ENCODE measurements at regions not wholly inside any gene's neighbourhood (a gene's known extent, or its start where the extent isn't known, plus 50 kb on each side); places are given as distances from the start of the nearest gene placed in this dataset.

DNA sequence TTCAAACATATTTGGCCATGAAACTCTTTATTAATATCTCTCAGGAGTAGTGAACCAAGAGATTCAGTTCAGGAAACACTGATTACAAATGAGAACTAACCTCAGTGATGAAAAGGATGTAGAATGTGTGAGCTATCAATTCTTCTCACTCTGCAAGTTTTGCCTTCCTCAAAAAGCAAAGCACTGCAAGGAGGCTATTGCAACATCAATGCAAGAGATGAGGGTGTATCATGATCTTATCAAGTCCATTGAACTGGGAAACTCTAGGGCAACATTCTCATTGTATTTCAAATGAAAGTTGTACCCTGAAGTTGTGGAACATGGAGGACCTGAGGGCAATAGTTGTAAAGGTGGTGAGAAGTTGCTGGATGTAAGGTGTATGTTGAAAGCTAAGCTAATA is 56.4 kb upstream of the VEGFC start:
- intact Hi-C loops (cut with micrococcal nuclease): no loop called here
- Histone ChIP-seq H3K9me1 (replicated peaks; ENCODE audit: control insufficient read depth, extremely low read depth, insufficient read depth, low read length) (no peaks in the 10 kb centered on the region), H3K4me3 (replicated peaks in 1 of 3; ENCODE audit: insufficient read depth in 1 of 3, low read depth in 1 of 3, low read length in 3 of 3) (no peak overlapping the region), H3K4me2 (ENCODE audit: insufficient read depth, low read length) (no peak overlapping the region), H2AFZ (ENCODE audit: low read depth, low read length) (no peak overlapping the region), H3K27ac (ENCODE audit: insufficient read depth, low read depth, low read length) (no peak overlapping the region), H3K36me3 (ENCODE audit: control insufficient read depth in 2 of 2, extremely low read depth in 1 of 2, insufficient read depth in 2 of 2, low read length in 2 of 2) (no peaks in the 10 kb centered on the region), H3K79me2 (ENCODE audit: control insufficient read depth, insufficient read depth, low read length) (no peaks in the 10 kb centered on the region), H3K4me1 (ENCODE audit: control insufficient read depth, extremely low read depth, insufficient read depth, low read length) (peaks cover 2% of the 10 kb centered on the region), H3K9me3 (replicated peaks; ENCODE audit: control insufficient read depth, insufficient read depth, low read length) (no peaks in the 10 kb centered on the region), H3K27me3 (ENCODE audit: control insufficient read depth in 2 of 2, insufficient read depth in 2 of 2, low read length in 2 of 2) (no peaks in the 10 kb centered on the region), H3K9ac (replicated peaks; ENCODE audit: extremely low read depth, insufficient read depth, low read length) (no peak overlapping the region), H4K20me1 (replicated peaks; ENCODE audit: control insufficient read depth, extremely low read depth, insufficient read depth, low read length) (no peaks in the 10 kb centered on the region)
- ChIA-PET POLR2A (no interaction called here), CTCF (interaction anchor here (3.6 kb wide), 1 partner anchor 198 kb away, joined by 11 read pairs; no protein-coding TSS in a partner anchor)
- DNase-seq (ENCODE audit: low read depth, low spot score): no peak
- no TSS peak for BruUV-seq (replicated peaks)
- no peak for TF ChIP-seq GATA2 (IDR thresholded peaks at IDR 0.05; ENCODE audit: insufficient read depth, insufficient read length, low read depth, low read length)
- TF ChIP-seq POLR2A (IDR thresholded peaks at IDR 0.05; ENCODE audit: low read depth, low read length): no peak
- TF ChIP-seq, protein P1, sequence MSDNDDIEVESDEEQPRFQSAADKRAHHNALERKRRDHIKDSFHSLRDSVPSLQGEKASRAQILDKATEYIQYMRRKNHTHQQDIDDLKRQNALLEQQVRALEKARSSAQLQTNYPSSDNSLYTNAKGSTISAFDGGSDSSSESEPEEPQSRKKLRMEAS (IDR thresholded peaks at IDR 0.05; ENCODE audit: insufficient read depth, insufficient read length): no peak
- TF ChIP-seq JUN (IDR thresholded peaks at IDR 0.05; ENCODE audit: borderline replicate concordance, insufficient read depth, insufficient read length, low read depth): no peak
- TF ChIP-seq FOS (IDR thresholded peaks at IDR 0.05; ENCODE audit: borderline replicate concordance, insufficient read depth, low read length): no peak
- no peak for TF ChIP-seq POLR2AphosphoS5 (IDR thresholded peaks at IDR 0.05; ENCODE audit: insufficient read depth, low read depth, low read length)
- no peak for TF ChIP-seq MYC (IDR thresholded peaks at IDR 0.05; ENCODE audit: low read depth, low read length)
- TF ChIP-seq, protein P2, sequence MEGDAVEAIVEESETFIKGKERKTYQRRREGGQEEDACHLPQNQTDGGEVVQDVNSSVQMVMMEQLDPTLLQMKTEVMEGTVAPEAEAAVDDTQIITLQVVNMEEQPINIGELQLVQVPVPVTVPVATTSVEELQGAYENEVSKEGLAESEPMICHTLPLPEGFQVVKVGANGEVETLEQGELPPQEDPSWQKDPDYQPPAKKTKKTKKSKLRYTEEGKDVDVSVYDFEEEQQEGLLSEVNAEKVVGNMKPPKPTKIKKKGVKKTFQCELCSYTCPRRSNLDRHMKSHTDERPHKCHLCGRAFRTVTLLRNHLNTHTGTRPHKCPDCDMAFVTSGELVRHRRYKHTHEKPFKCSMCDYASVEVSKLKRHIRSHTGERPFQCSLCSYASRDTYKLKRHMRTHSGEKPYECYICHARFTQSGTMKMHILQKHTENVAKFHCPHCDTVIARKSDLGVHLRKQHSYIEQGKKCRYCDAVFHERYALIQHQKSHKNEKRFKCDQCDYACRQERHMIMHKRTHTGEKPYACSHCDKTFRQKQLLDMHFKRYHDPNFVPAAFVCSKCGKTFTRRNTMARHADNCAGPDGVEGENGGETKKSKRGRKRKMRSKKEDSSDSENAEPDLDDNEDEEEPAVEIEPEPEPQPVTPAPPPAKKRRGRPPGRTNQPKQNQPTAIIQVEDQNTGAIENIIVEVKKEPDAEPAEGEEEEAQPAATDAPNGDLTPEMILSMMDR (IDR thresholded peaks at IDR 0.05; ENCODE audit: extremely low read depth in 1 of 2, insufficient read depth in 1 of 2, low read depth in 1 of 2, low read length in 2 of 2): no peak
- TF ChIP-seq EZH2 (IDR thresholded peaks at IDR 0.05; ENCODE audit: borderline replicate concordance, low read depth, low read length, severe bottlenecking): no peak
- dilution Hi-C loops (cut with MboI; ENCODE audit: extremely low pct_ligation_motif_present, low sequenced_read_pairs): no loop called here
- no peak for FAIRE-seq
